ENCODE measurements at regions not wholly inside any gene's neighbourhood (a gene's known extent, or its start where the extent isn't known, plus 50 kb on each side); places are given as distances from the start of the nearest gene placed in this dataset.
"Not testable (repeated sequence)": the region's sequence is repeated elsewhere in the genome, so short reads cannot be mapped to it uniquely, and the experiment has no call there.

GRCh38 chr21:9073010-9073409 is 1448.4 kb upstream of the TPTE start:
- H3K4me1 ChIP-seq (replicated peaks in 1 of 4; ENCODE audit: control insufficient read depth in 3 of 4, insufficient read depth in 4 of 4, low read length in 3 of 4); H3K4ac ChIP-seq (replicated peaks; ENCODE audit: insufficient read length, low read depth, low read length); H3K23me2 ChIP-seq (ENCODE audit: low read depth, low read length); FAIRE-seq; H2BK20ac ChIP-seq (ENCODE audit: low read length); H3K36me3 ChIP-seq (ENCODE audit: control insufficient read depth in 2 of 4, insufficient read depth in 4 of 4, low read length in 3 of 4); H3K27me3 ChIP-seq (replicated peaks in 1 of 4; ENCODE audit: control insufficient read depth in 3 of 4, extremely low read depth in 1 of 4, insufficient read depth in 3 of 4, low read length in 3 of 4); POLR2A ChIA-PET (ENCODE audit: partially characterized antibody); H3K14ac ChIP-seq (ENCODE audit: insufficient read length); H4K91ac ChIP-seq (replicated peaks; ENCODE audit: insufficient read length, low read length); H3K56ac ChIP-seq (replicated peaks; ENCODE audit: insufficient read length, low read depth, low read length); H3K4me3 ChIP-seq (ENCODE audit: extremely low read depth in 1 of 4, insufficient read depth in 2 of 4, low read depth in 3 of 4, low read length in 4 of 4); H3K9ac ChIP-seq (replicated peaks in 1 of 4; ENCODE audit: extremely low read depth in 1 of 4, low read depth in 3 of 4, low read length in 3 of 4); CTCF ChIA-PET (ENCODE audit: partially characterized antibody); H3K27ac ChIP-seq (ENCODE audit: low read depth, low read length); H2AFZ ChIP-seq (ENCODE audit: low read length); H2BK12ac ChIP-seq (ENCODE audit: low read depth, low read length); H4K5ac ChIP-seq (ENCODE audit: insufficient read length, low read depth, low read length); H3K79me1 ChIP-seq (ENCODE audit: low read depth, low read length); H3K79me2 ChIP-seq (ENCODE audit: control insufficient read depth in 1 of 2, insufficient read depth in 2 of 2, low read length in 2 of 2); H4K8ac ChIP-seq (ENCODE audit: extremely low read depth, insufficient read depth, low read length); H3K4me2 ChIP-seq (ENCODE audit: insufficient read depth in 1 of 2, low read depth in 2 of 2, low read length in 2 of 2); H4K20me1 ChIP-seq (replicated peaks in 1 of 2; ENCODE audit: control insufficient read depth in 1 of 2, insufficient read depth in 2 of 2, low read length in 2 of 2); H2BK15ac ChIP-seq (ENCODE audit: low read length); DNase-seq (ENCODE audit: low read depth in 1 of 2, low spot score in 2 of 2); H2BK5ac ChIP-seq (ENCODE audit: low read depth, low read length); H2BK120ac ChIP-seq (replicated peaks; ENCODE audit: low read depth, low read length); H3K18ac ChIP-seq (ENCODE audit: extremely low read depth, low read length); H2AK5ac ChIP-seq (ENCODE audit: low read depth, low read length); H3K23ac ChIP-seq (ENCODE audit: insufficient read length): not testable (repeated sequence)
- peaks cover 0 to 40% of the 10 kb centered on the region in 2 experiments; a peak in 2 of 4 replicates for H3K9me3 ChIP-seq (ENCODE audit: insufficient read depth in 2 of 2, low read depth in 1 of 2, low read length in 1 of 2)
- 71% methylated on average over 15 of the region's 22 CpGs; no CpG with 5 or more reads in 1 of the 2 experiments for WGBS, 2 experiments (ENCODE audit: extremely low coverage in 1 of 2, insufficient coverage in 1 of 2, insufficient read length in 1 of 2, insufficient replicate concordance in 2 of 2, low coverage in 1 of 2, low lambda C conversion rate in 2 of 2, missing lambda C conversion rate in 1 of 2)

- not testable (repeated sequence) for DNase-seq (ENCODE audit: low read depth in 1 of 2, low spot score in 2 of 2)
Measured at GRCh38 chr21:9074772-9075171, 1446.6 kb upstream of the TPTE start.

More at GRCh38 chr21:9074772-9075171, 1446.6 kb upstream of the TPTE start:
- H3K23ac ChIP-seq (ENCODE audit: insufficient read length); H2BK5ac ChIP-seq (ENCODE audit: low read depth, low read length); POLR2A ChIA-PET (ENCODE audit: partially characterized antibody); H3K9ac ChIP-seq (replicated peaks in 1 of 4; ENCODE audit: extremely low read depth in 1 of 4, low read depth in 3 of 4, low read length in 3 of 4); H3K56ac ChIP-seq (replicated peaks; ENCODE audit: insufficient read length, low read depth, low read length); H3K4me1 ChIP-seq (replicated peaks in 1 of 4; ENCODE audit: control insufficient read depth in 3 of 4, insufficient read depth in 4 of 4, low read length in 3 of 4); H3K23me2 ChIP-seq (ENCODE audit: low read depth, low read length); H3K27me3 ChIP-seq (replicated peaks in 1 of 4; ENCODE audit: control insufficient read depth in 3 of 4, extremely low read depth in 1 of 4, insufficient read depth in 3 of 4, low read length in 3 of 4); FAIRE-seq; H3K4me3 ChIP-seq (ENCODE audit: extremely low read depth in 1 of 4, insufficient read depth in 2 of 4, low read depth in 3 of 4, low read length in 4 of 4); H3K4me2 ChIP-seq (ENCODE audit: insufficient read depth in 1 of 2, low read depth in 2 of 2, low read length in 2 of 2); H4K5ac ChIP-seq (ENCODE audit: insufficient read length, low read depth, low read length); H2AK5ac ChIP-seq (ENCODE audit: low read depth, low read length); H4K8ac ChIP-seq (ENCODE audit: extremely low read depth, insufficient read depth, low read length); H2BK15ac ChIP-seq (ENCODE audit: low read length); H2AFZ ChIP-seq (ENCODE audit: low read length); H3K14ac ChIP-seq (ENCODE audit: insufficient read length); H3K18ac ChIP-seq (ENCODE audit: extremely low read depth, low read length); H3K79me2 ChIP-seq (ENCODE audit: control insufficient read depth in 1 of 2, insufficient read depth in 2 of 2, low read length in 2 of 2); H3K27ac ChIP-seq (ENCODE audit: low read depth, low read length); H2BK20ac ChIP-seq (ENCODE audit: low read length); CTCF ChIA-PET (ENCODE audit: partially characterized antibody); H4K91ac ChIP-seq (replicated peaks; ENCODE audit: insufficient read length, low read length); H3K36me3 ChIP-seq (ENCODE audit: control insufficient read depth in 2 of 4, insufficient read depth in 4 of 4, low read length in 3 of 4); H2BK120ac ChIP-seq (replicated peaks; ENCODE audit: low read depth, low read length); H3K79me1 ChIP-seq (ENCODE audit: low read depth, low read length); H2BK12ac ChIP-seq (ENCODE audit: low read depth, low read length); H4K20me1 ChIP-seq (replicated peaks in 1 of 2; ENCODE audit: control insufficient read depth in 1 of 2, insufficient read depth in 2 of 2, low read length in 2 of 2); H3K4ac ChIP-seq (replicated peaks; ENCODE audit: insufficient read length, low read depth, low read length): not testable (repeated sequence)
- WGBS, 2 experiments (ENCODE audit: extremely low coverage in 1 of 2, insufficient coverage in 1 of 2, insufficient read length in 1 of 2, insufficient replicate concordance in 2 of 2, low coverage in 1 of 2, low lambda C conversion rate in 2 of 2, missing lambda C conversion rate in 1 of 2) = 89% methylated on average over 10 of the region's 13 CpGs; no CpG with 5 or more reads in 1 of the 2 experiments
- peaks cover 0 to 37% of the 10 kb centered on the region in 2 experiments; a peak in 2 of 4 replicates for H3K9me3 ChIP-seq (ENCODE audit: insufficient read depth in 2 of 2, low read depth in 1 of 2, low read length in 1 of 2)

Data from H1 (cell line).